ENCODE measurements at regions not wholly inside any gene's neighbourhood (a gene's known extent, or its start where the extent isn't known, plus 50 kb on each side); places are given as distances from the start of the nearest gene placed in this dataset.

- Histone ChIP-seq H3K27ac (ENCODE audit: extremely low read length, insufficient read depth, low read length) (no peak overlapping the region), H3K9ac (ENCODE audit: insufficient read depth, low read depth, low read length) (no peak overlapping the region), H3K9me3 (ENCODE audit: low read length) (no peaks in the 10 kb centered on the region), H4K20me1 (ENCODE audit: insufficient read depth, low read length) (no peaks in the 10 kb centered on the region), H3K4me3 (replicated peaks in 1 of 3; ENCODE audit: insufficient read depth in 1 of 3, low read depth in 2 of 3, low read length in 3 of 3) (no peak overlapping the region), H3K4me2 (ENCODE audit: low read depth, low read length) (no peak overlapping the region), H3K27me3 (ENCODE audit: control insufficient read depth in 1 of 2, insufficient read depth in 2 of 2, low read length in 2 of 2) (no peaks in the 10 kb centered on the region), H3K36me3 (replicated peaks in 1 of 2; ENCODE audit: control insufficient read depth in 1 of 2, insufficient read depth in 2 of 2, low read length in 2 of 2) (no peaks in the 10 kb centered on the region), H3K4me1 (ENCODE audit: insufficient read depth, low read length) (no peaks in the 10 kb centered on the region), H2AFZ (ENCODE audit: low read length) (no peak overlapping the region), H3K79me2 (ENCODE audit: insufficient read depth, low read length) (no peaks in the 10 kb centered on the region)
- ChIA-PET POLR2A (no interaction called here), CTCF (ENCODE audit: low intra/inter-chr PET ratio, low total read pairs) (no interaction called here)
- TF ChIP-seq ZKSCAN8 (CRISPR knock-in tag; IDR thresholded peaks at IDR 0.05; ENCODE audit: borderline replicate concordance): no peak
- TF ChIP-seq PRPF4 (IDR thresholded peaks at IDR 0.05; ENCODE audit: low read depth, low read length, poor library complexity, severe bottlenecking): no peak
- TF ChIP-seq ETV6 (CRISPR knock-in tag; conservative IDR thresholded peaks at IDR 0.05): no peak
- TF ChIP-seq CHD2 (IDR thresholded peaks at IDR 0.05; ENCODE audit: low read depth, low read length): no peak
- no peak for TF ChIP-seq ZNF432 (CRISPR knock-in tag; IDR thresholded peaks at IDR 0.05; ENCODE audit: borderline replicate concordance)
- TF ChIP-seq, protein P1, sequence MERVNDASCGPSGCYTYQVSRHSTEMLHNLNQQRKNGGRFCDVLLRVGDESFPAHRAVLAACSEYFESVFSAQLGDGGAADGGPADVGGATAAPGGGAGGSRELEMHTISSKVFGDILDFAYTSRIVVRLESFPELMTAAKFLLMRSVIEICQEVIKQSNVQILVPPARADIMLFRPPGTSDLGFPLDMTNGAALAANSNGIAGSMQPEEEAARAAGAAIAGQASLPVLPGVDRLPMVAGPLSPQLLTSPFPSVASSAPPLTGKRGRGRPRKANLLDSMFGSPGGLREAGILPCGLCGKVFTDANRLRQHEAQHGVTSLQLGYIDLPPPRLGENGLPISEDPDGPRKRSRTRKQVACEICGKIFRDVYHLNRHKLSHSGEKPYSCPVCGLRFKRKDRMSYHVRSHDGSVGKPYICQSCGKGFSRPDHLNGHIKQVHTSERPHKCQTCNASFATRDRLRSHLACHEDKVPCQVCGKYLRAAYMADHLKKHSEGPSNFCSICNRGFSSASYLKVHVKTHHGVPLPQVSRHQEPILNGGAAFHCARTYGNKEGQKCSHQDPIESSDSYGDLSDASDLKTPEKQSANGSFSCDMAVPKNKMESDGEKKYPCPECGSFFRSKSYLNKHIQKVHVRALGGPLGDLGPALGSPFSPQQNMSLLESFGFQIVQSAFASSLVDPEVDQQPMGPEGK (CRISPR knock-in tag; IDR thresholded peaks at IDR 0.05): no peak
- no peak for TF ChIP-seq HNF4G (IDR thresholded peaks at IDR 0.05; ENCODE audit: borderline replicate concordance, low read depth, low read length)
- no peak for TF ChIP-seq HNF4G (CRISPR knock-in tag; IDR thresholded peaks at IDR 0.05; ENCODE audit: borderline replicate concordance, low read depth)
- TF ChIP-seq ZNF205 (CRISPR knock-in tag; IDR thresholded peaks at IDR 0.05): no peak
- no peak for TF ChIP-seq ZNF225 (CRISPR knock-in tag; IDR thresholded peaks at IDR 0.05)
- TF ChIP-seq ESRRA (CRISPR knock-in tag; IDR thresholded peaks at IDR 0.05; ENCODE audit: low read depth): no peak
- TF ChIP-seq, protein P2, sequence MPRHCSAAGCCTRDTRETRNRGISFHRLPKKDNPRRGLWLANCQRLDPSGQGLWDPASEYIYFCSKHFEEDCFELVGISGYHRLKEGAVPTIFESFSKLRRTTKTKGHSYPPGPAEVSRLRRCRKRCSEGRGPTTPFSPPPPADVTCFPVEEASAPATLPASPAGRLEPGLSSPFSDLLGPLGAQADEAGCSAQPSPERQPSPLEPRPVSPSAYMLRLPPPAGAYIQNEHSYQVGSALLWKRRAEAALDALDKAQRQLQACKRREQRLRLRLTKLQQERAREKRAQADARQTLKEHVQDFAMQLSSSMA (CRISPR knock-in tag; IDR thresholded peaks at IDR 0.05): no peak
- no peak for TF ChIP-seq CCDC6 (CRISPR knock-in tag; IDR thresholded peaks at IDR 0.05)
- no peak for TF ChIP-seq JUND (CRISPR knock-in tag; IDR thresholded peaks at IDR 0.05)
- in situ Hi-C loops (cut with HindIII; ENCODE audit: extremely low pct_ligation_motif_present, low pct_unique_long_range_greater_than_20kb): no loop called here
- no peak for DNase-seq (ENCODE audit: low spot score)
- intact Hi-C loops (cut with micrococcal nuclease; ENCODE audit: unreplicated experiment): no loop called here
- ATAC-seq: no peak
- BruUV-seq (replicated peaks): no TSS peak
- WGBS (ENCODE audit: low lambda C conversion rate): 0% methylated on average over 5 of the region's 5 CpGs
- FAIRE-seq: no peak
Measured at GRCh38 chr9:107975426-107976010, 485.9 kb upstream of the KLF4 start.

All from HepG2 (cell line).